ENCODE measurements at regions not wholly inside any gene's neighbourhood (a gene's known extent, or its start where the extent isn't known, plus 50 kb on each side); places are given as distances from the start of the nearest gene placed in this dataset.

DNA sequence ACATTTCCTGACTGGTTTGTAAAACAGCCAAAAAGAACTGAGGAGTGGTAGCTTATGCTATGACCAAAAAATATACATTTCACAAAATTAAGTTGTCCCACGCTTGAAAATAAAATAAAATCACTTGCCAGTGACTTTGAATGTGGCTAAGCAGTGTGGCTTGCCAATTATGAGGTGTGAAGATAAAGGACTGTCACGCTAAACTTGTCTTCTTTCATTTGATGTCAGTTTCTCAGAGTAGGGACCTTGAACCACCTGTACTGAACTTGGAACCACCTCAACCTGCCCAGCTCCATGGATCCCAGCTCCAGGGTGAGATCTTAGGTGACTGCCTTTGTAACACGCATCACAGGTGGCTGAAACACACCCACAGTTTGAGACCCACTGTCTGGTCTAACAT lies 113.7 kb upstream of the TBL1X start:
- POLR2A ChIA-PET (ENCODE audit: partially characterized antibody), result no interaction called here
- Histone ChIP-seq H2AFZ (ENCODE audit: low read length) (no peak overlapping the region), H3K4me3 (ENCODE audit: extremely low read depth in 1 of 4, insufficient read depth in 2 of 4, low read depth in 3 of 4, low read length in 4 of 4) (no peak overlapping the region), H3K14ac (ENCODE audit: insufficient read length) (no peak overlapping the region), H3K23ac (ENCODE audit: insufficient read length) (no peak overlapping the region), H4K8ac (ENCODE audit: extremely low read depth, insufficient read depth, low read length) (no peak overlapping the region), H2BK20ac (ENCODE audit: low read length) (no peak overlapping the region), H3K36me3 (ENCODE audit: control insufficient read depth in 2 of 4, insufficient read depth in 4 of 4, low read length in 3 of 4) (no peaks in the 10 kb centered on the region), H4K20me1 (replicated peaks in 1 of 2; ENCODE audit: control insufficient read depth in 1 of 2, insufficient read depth in 2 of 2, low read length in 2 of 2) (no peaks in the 10 kb centered on the region), H2AK5ac (ENCODE audit: low read depth, low read length) (no peak overlapping the region), H3K4ac (replicated peaks; ENCODE audit: insufficient read length, low read depth, low read length) (no peak overlapping the region), H2BK15ac (ENCODE audit: low read length) (no peak overlapping the region), H2BK5ac (ENCODE audit: low read depth, low read length) (no peak overlapping the region), H3K79me1 (ENCODE audit: low read depth, low read length) (no peaks in the 10 kb centered on the region), H2BK120ac (replicated peaks; ENCODE audit: low read depth, low read length) (no peak overlapping the region), H3K9ac (replicated peaks in 1 of 4; ENCODE audit: extremely low read depth in 1 of 4, low read depth in 3 of 4, low read length in 3 of 4) (no peak overlapping the region), H4K5ac (ENCODE audit: insufficient read length, low read depth, low read length) (no peak overlapping the region), H3K4me1 (replicated peaks in 1 of 4; ENCODE audit: control insufficient read depth in 3 of 4, insufficient read depth in 4 of 4, low read length in 3 of 4) (no peaks in the 10 kb centered on the region), H3K23me2 (ENCODE audit: low read depth, low read length) (no peaks in the 10 kb centered on the region), H3K9me3 (ENCODE audit: insufficient read depth in 2 of 2, low read depth in 1 of 2, low read length in 1 of 2) (no peaks in the 10 kb centered on the region), H3K27ac (ENCODE audit: low read depth, low read length) (no peak overlapping the region), H3K79me2 (ENCODE audit: control insufficient read depth in 1 of 2, insufficient read depth in 2 of 2, low read length in 2 of 2) (no peaks in the 10 kb centered on the region), H3K4me2 (ENCODE audit: insufficient read depth in 1 of 2, low read depth in 2 of 2, low read length in 2 of 2) (no peak overlapping the region), H3K56ac (replicated peaks; ENCODE audit: insufficient read length, low read depth, low read length) (no peak overlapping the region), H3K18ac (ENCODE audit: extremely low read depth, low read length) (no peak overlapping the region), H2BK12ac (ENCODE audit: low read depth, low read length) (no peak overlapping the region), H3K27me3 (replicated peaks in 1 of 4; ENCODE audit: control insufficient read depth in 3 of 4, extremely low read depth in 1 of 4, insufficient read depth in 3 of 4, low read length in 3 of 4) (no peaks in the 10 kb centered on the region), H4K91ac (replicated peaks; ENCODE audit: insufficient read length, low read length) (no peak overlapping the region)
- WGBS, 2 experiments (ENCODE audit: extremely low coverage in 1 of 2, insufficient coverage in 1 of 2, insufficient read length in 1 of 2, insufficient replicate concordance in 2 of 2, low coverage in 1 of 2, low lambda C conversion rate in 2 of 2, missing lambda C conversion rate in 1 of 2), result 92% methylated on average over 1 of the region's 3 CpGs; no CpG with 5 or more reads in 1 of the 2 experiments
- FAIRE-seq (no peak), DNase-seq (ENCODE audit: low read depth in 1 of 2, low spot score in 2 of 2) (no peak)
- CTCF ChIA-PET (ENCODE audit: partially characterized antibody), result interaction anchor here (0.7 kb wide), 1 partner anchor 10 kb away, joined by 3 read pairs; no protein-coding TSS in a partner anchor
- no peak for TF ChIP-seq BRCA1 (IDR thresholded peaks at IDR 0.05; ENCODE audit: low read depth, low read length)
- no peak for TF ChIP-seq RFX5 (IDR thresholded peaks at IDR 0.05; ENCODE audit: borderline replicate concordance, low read depth, low read length)
- no peak for TF ChIP-seq RXRA (IDR thresholded peaks at IDR 0.05; ENCODE audit: insufficient read depth, low read depth, low read length)
- TF ChIP-seq CBX8 (IDR thresholded peaks at IDR 0.05; ENCODE audit: borderline replicate concordance, low read depth, low read length), result no peak
- no peak for TF ChIP-seq CHD2 (IDR thresholded peaks at IDR 0.05; ENCODE audit: low read length)
- no peak for TF ChIP-seq CHD1 (IDR thresholded peaks at IDR 0.05; ENCODE audit: low read depth, low read length)
